GM06990 (cell line): ENCODE measurements at regions not wholly inside any gene's neighbourhood (a gene's known extent, or its start where the extent isn't known, plus 50 kb on each side); places are given as distances from the start of the nearest gene placed in this dataset.
A peak's percentile ranks its signal among the peaks of the same experiment; 100 is the strongest.

Experiments used
- DNase-seq: peaks from one replicate; pipeline ENCODE4 v3.0.0-alpha.2; 2011; ENCODE audit not compliant: insufficient read length; ENCODE audit errors: extremely low read depth
- H3K27me3 ChIP-seq: replicated peaks from 2 replicates; pipeline ENCODE4 v1.6.0; 2011; ENCODE audit warnings: low read length; ENCODE audit not compliant: control insufficient read depth, insufficient read depth
- H3K36me3 ChIP-seq: 2 replicates; pipeline ENCODE4 v1.5.1; 2011; ENCODE audit warnings: low read length; ENCODE audit not compliant: control insufficient read depth, insufficient read depth
- H3K4me3 ChIP-seq: replicated peaks from 2 replicates; pipeline ENCODE4 v1.5.1; 2011; ENCODE audit warnings: low read depth, mild to moderate bottlenecking, control low read depth, low read length
- TF ChIP-seq, protein P1 (sequence below): IDR thresholded peaks from 2 replicates; pipeline ENCODE4 v1.5.1; 2011; ENCODE audit warnings: low read length, control low read depth, mild to moderate bottlenecking, inconsistent platforms; ENCODE audit not compliant: insufficient read depth, poor library complexity, severe bottlenecking

DNA sequence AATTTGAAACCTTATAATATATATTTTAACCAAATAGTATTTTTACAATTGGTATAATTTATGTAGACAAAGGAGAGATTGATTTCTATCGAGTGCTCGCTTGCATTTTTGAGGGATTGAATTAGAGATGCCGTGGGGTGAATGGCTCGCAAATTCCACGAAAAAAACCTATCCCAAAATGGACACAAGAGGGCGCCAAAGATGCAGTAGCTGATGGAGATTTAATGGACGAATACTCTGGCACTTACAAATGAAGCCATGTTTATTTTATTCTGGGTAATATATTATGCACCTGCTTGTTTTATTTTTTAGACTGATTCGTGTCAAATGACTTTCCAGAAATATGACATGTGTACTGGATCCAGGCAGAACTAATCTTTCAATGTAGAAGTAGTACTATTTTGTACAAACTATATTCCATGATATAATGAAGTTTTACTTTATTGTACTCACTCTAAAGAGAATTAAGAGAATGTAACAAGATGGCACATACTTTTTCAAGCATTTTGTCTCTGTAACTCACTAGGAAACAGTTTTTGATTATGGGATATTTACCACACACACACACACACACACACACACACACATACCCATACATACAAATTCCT lies 505.4 kb downstream of the PLCL1 start:
- Histone ChIP-seq H3K4me3 (no peak overlapping the region), H3K36me3 (no peaks in the 10 kb centered on the region), H3K27me3 (peaks cover 3% of the 10 kb centered on the region; the same call in 1 of the 2 replicates)
- no peak for DNase-seq
- TF ChIP-seq, protein P1, sequence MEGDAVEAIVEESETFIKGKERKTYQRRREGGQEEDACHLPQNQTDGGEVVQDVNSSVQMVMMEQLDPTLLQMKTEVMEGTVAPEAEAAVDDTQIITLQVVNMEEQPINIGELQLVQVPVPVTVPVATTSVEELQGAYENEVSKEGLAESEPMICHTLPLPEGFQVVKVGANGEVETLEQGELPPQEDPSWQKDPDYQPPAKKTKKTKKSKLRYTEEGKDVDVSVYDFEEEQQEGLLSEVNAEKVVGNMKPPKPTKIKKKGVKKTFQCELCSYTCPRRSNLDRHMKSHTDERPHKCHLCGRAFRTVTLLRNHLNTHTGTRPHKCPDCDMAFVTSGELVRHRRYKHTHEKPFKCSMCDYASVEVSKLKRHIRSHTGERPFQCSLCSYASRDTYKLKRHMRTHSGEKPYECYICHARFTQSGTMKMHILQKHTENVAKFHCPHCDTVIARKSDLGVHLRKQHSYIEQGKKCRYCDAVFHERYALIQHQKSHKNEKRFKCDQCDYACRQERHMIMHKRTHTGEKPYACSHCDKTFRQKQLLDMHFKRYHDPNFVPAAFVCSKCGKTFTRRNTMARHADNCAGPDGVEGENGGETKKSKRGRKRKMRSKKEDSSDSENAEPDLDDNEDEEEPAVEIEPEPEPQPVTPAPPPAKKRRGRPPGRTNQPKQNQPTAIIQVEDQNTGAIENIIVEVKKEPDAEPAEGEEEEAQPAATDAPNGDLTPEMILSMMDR: peak; percentile 79

DNA sequence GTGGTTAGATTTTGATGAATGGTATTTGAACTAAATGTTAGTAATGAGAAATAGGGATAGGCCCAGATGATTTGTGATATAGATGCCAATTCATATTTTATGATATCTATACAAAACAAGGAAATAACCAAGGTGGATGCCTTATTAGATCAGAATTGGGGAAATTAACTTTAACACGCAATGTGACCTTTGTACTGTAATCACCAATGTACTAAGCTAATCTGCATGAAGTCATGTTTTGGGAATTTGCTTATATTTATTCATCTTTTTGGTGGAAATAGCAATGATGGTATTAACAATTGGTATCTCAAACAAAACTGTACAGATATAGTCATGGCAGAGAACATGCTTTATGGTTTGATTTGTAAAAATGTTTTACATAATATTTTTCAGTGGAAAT lies 504.7 kb downstream of the PLCL1 start:
- H3K4me3 ChIP-seq: no peak overlapping the region
- peaks cover 3% of the 10 kb centered on the region; the same call in 1 of the 2 replicates for H3K27me3 ChIP-seq
- no peak for DNase-seq
- TF ChIP-seq, protein P1: no peak
- H3K36me3 ChIP-seq: no peaks in the 10 kb centered on the region

DNA sequence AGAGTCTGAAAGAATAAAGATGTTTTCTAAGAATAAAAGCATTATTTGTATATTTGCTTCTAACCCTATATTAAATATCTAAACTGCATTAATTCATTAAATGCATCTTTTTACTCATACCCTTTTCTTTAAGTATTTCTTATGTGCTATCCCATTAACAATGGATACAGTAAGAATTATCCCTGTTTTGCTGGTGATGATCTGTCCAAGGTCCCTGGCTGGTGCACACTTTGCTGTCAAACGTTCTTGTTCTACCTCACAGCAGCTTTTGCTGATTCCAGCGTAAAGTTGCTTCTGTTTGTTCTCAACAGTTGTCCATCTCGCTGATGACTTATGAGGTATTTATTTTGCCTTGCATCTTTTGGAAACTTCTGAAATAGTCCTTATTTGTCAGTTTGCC lies 504.0 kb downstream of the PLCL1 start:
- Histone ChIP-seq H3K36me3 (no peaks in the 10 kb centered on the region), H3K4me3 (no peak overlapping the region), H3K27me3 (peaks cover 3% of the 10 kb centered on the region; the same call in 1 of the 2 replicates)
- TF ChIP-seq, protein P1: no peak
- DNase-seq: no peak

DNA sequence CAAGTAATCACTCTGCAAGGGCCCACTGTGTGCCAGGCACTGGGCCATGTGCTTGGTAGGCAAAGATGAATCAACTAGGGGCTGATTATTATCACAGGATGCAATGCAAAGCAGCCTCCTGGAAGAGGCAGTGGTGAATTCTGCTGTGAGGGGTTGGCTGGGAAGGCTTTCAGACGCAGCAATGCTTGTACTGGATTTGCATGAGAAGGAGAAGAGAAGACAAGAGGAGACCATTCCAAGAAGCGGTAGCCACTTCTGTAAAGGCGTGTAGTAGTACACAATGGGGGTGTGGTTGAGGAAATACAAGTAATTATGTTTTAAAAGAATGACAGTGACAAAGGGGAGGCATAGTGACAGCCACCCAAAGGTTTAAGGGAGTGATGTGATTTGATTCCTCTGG lies 502.7 kb downstream of the PLCL1 start:
- DNase-seq: no peak
- Histone ChIP-seq H3K27me3 (peaks cover 1% of the 10 kb centered on the region; the same call in 1 of the 2 replicates), H3K36me3 (no peaks in the 10 kb centered on the region), H3K4me3 (no peak overlapping the region)
- TF ChIP-seq, protein P1: no peak

DNA sequence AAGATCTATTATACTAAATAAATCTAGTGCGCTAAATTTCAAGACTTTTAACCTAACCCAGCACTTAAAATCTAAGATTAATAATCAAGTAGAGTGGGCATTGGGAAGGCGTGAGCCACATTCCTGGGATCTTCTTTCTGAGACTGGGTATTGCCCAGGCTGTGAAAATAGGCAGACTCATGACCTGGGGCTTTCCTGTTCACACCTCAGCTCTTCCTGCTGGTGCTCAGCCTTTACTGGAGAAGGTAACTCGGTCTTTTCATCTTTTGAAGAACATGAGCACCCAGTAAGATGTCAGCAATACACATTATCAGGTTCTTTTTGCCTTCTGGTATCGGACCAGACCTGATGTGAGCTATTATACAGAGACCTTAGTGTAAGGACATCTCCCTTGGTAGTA lies 500.5 kb downstream of the PLCL1 start:
- H3K36me3 ChIP-seq: no peaks in the 10 kb centered on the region
- TF ChIP-seq, protein P1: no peak
- H3K4me3 ChIP-seq: no peak overlapping the region
- peaks cover 1% of the 10 kb centered on the region; the same call in 1 of the 2 replicates for H3K27me3 ChIP-seq
- no peak for DNase-seq

DNA sequence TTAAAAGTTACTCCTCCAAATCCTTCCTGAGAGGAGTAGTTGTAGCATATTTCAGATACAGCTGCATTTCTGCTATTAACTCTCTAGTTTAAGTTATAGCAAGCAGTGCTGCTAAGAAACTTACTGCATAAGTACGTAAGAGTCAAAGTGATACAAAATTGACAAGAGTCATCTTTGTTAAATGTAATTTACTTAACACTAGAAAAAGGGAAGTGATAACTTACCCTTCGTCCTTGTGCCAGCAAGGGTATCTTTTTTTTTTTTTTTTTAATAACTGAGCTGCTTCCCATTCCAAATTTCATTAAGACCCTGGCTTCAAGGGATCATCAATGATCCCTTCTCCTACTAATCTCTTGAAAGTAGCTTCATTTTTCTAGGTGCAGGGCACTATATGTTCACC lies 493.0 kb downstream of the PLCL1 start:
- DNase-seq: no peak
- Histone ChIP-seq H3K27me3 (no peaks in the 10 kb centered on the region; the same call in 1 of the 2 replicates), H3K4me3 (no peak overlapping the region), H3K36me3 (no peaks in the 10 kb centered on the region)
- TF ChIP-seq, protein P1: no peak
